IMR-90 (cell line): ENCODE measurements at regions not wholly inside any gene's neighbourhood (a gene's known extent, or its start where the extent isn't known, plus 50 kb on each side); places are given as distances from the start of the nearest gene placed in this dataset.

Source experiments
- ATAC-seq: fragments of 200-7000 bp; cut with Tn5 transposase; 2 replicates; pipeline ENCODE4 v1.9.1; 2020; ENCODE audit warnings: low read depth, mild to moderate bottlenecking, moderate library complexity
- BruUV-seq: library from RNA; stranded (reverse); fragments of 400-500 nt; replicated peaks from 2 replicates; lab custom pipeline; 2021; lab: Mats Ljungman, UMichigan
- CTCF ChIA-PET: fragments of 300-600 bp; formaldehyde crosslinking; extraction: SDS; loops from one replicate; lab custom pipeline; 2021; ENCODE audit warnings: antibody characterized with exemption; lab: Yijun Ruan, JAX
- POLR2A ChIA-PET: fragments of 300-600 bp; sonication (Branson Sonifier 250); formaldehyde crosslinking; loops from one replicate; lab custom pipeline; 2022; ENCODE audit warnings: antibody characterized with exemption; ENCODE audit not compliant: unreplicated experiment; lab: Charles Lee
- DNase-seq: peaks from one replicate; pipeline ENCODE4 v3.0.0; 2013
- H2AFZ ChIP-seq: replicated peaks from 2 replicates; pipeline ENCODE3; 2013; ENCODE audit warnings: low read length, mild to moderate bottlenecking; ENCODE audit not compliant: poor library complexity
- H2AK5ac ChIP-seq: 2 replicates; pipeline ENCODE4 v1.6.1; 2013; ENCODE audit warnings: low read depth, low read length, inconsistent platforms
- H2AK9ac ChIP-seq: replicated peaks from 2 replicates; pipeline ENCODE3; 2013; ENCODE audit warnings: mild to moderate bottlenecking, low read depth, low read length, moderate library complexity; ENCODE audit not compliant: poor library complexity
- H2BK120ac ChIP-seq: 2 replicates; pipeline ENCODE4 v1.6.1; 2013; ENCODE audit warnings: low read depth, low read length, inconsistent platforms
- H2BK15ac ChIP-seq: 3 replicates; pipeline ENCODE4 v1.6.1; 2013; ENCODE audit warnings: low read depth, low read length, inconsistent platforms
- H2BK20ac ChIP-seq: 2 replicates; pipeline ENCODE4 v1.6.1; 2013; ENCODE audit warnings: low read depth, mild to moderate bottlenecking, inconsistent platforms, low read length, moderate library complexity
- H2BK5ac ChIP-seq: 2 replicates; pipeline ENCODE4 v1.6.1; 2013; ENCODE audit warnings: mild to moderate bottlenecking, low read depth, low read length, inconsistent platforms; ENCODE audit not compliant: poor library complexity, severe bottlenecking
- H3K14ac ChIP-seq: replicated peaks from 2 replicates; pipeline ENCODE4 v1.6.1; 2013; ENCODE audit warnings: low read depth, low read length, inconsistent platforms
- H3K18ac ChIP-seq: 2 replicates; pipeline ENCODE4 v1.6.1; 2013; ENCODE audit warnings: low read depth, low read length, control low read depth
- H3K23ac ChIP-seq: 2 replicates; pipeline ENCODE4 v1.6.1; 2013; ENCODE audit warnings: low read depth, low read length, inconsistent platforms
- H3K27ac ChIP-seq: 2 replicates; pipeline ENCODE4 v1.5.1; 2013; ENCODE audit warnings: mild to moderate bottlenecking, control low read depth, low read length; ENCODE audit not compliant: insufficient read depth
- H3K27me3 ChIP-seq: 2 replicates; pipeline ENCODE4 v1.6.1; 2013; ENCODE audit warnings: low read length; ENCODE audit not compliant: control insufficient read depth, insufficient read depth
- H3K36me3 ChIP-seq: 2 replicates; pipeline ENCODE4 v1.6.1; 2013; ENCODE audit warnings: low read length, mixed read lengths; ENCODE audit not compliant: control insufficient read depth, insufficient read depth
- H3K4ac ChIP-seq: 2 replicates; pipeline ENCODE4 v1.6.1; 2013; ENCODE audit warnings: low read depth, low read length, inconsistent platforms
- H3K4me1 ChIP-seq: 2 replicates; pipeline ENCODE4 v1.6.1; 2013; ENCODE audit warnings: low read length, mixed read lengths; ENCODE audit not compliant: control insufficient read depth, insufficient read depth
- H3K4me2 ChIP-seq: 2 replicates; pipeline ENCODE4 v1.6.1; 2013; ENCODE audit warnings: low read depth, mild to moderate bottlenecking, control low read depth, low read length, moderate library complexity
- H3K4me3 ChIP-seq: 2 replicates; pipeline ENCODE4 v1.5.1; 2013; ENCODE audit warnings: low read depth, mild to moderate bottlenecking, control low read depth, low read length, moderate library complexity; ENCODE audit not compliant: insufficient read depth
- H3K56ac ChIP-seq: 2 replicates; pipeline ENCODE4 v1.6.1; 2013; ENCODE audit warnings: low read length, inconsistent platforms; ENCODE audit not compliant: insufficient read depth; ENCODE audit errors: extremely low read depth
- H3K79me1 ChIP-seq, 2 experiments: 2 replicates each; pipeline ENCODE4 v1.6.1; 2013; ENCODE audit warnings: low read length in 2 of 2, inconsistent platforms in 1 of 2, low read depth in 1 of 2
- H3K9ac ChIP-seq: 2 replicates; pipeline ENCODE4 v1.6.1; 2013; ENCODE audit warnings: low read depth, low read length, control low read depth
- H3K9me1 ChIP-seq: 2 replicates; pipeline ENCODE4 v1.6.1; 2013; ENCODE audit warnings: low read length, inconsistent platforms; ENCODE audit not compliant: insufficient read depth
- H3K9me3 ChIP-seq: 2 replicates; pipeline ENCODE4 v1.6.1; 2013; ENCODE audit warnings: low read length; ENCODE audit not compliant: control insufficient read depth, insufficient read depth
- H4K20me1 ChIP-seq: 2 replicates; pipeline ENCODE4 v1.6.1; 2013; ENCODE audit warnings: low read length, inconsistent platforms; ENCODE audit not compliant: insufficient read depth
- H4K5ac ChIP-seq: 2 replicates; pipeline ENCODE4 v1.6.1; 2013; ENCODE audit warnings: mild to moderate bottlenecking, low read depth, low read length, control low read depth
- H4K8ac ChIP-seq, 2 experiments: 2 replicates each; pipeline ENCODE4 v1.6.1; 2013; ENCODE audit warnings: low read depth in 2 of 2, low read length in 2 of 2, control low read depth in 1 of 2, inconsistent platforms in 1 of 2
- H4K91ac ChIP-seq: 2 replicates; pipeline ENCODE4 v1.6.1; 2013; ENCODE audit warnings: low read depth, low read length, inconsistent platforms; ENCODE audit not compliant: insufficient read depth
- BHLHE40 ChIP-seq: fragments of 150-350 bp; IDR thresholded peaks from 2 replicates; pipeline ENCODE4 v1.6.1; 2016; ENCODE audit warnings: mild to moderate bottlenecking, low read depth, low read length
- CHD1 ChIP-seq: IDR thresholded peaks from 2 replicates; pipeline ENCODE4 v1.6.1; 2012; ENCODE audit warnings: low read depth, low read length, improper control_type of control experiment
- MAFK ChIP-seq: IDR thresholded peaks from 2 replicates; pipeline ENCODE4 v1.6.1; 2012; ENCODE audit warnings: low read depth, low read length, improper control_type of control experiment
- MAZ ChIP-seq: IDR thresholded peaks from 2 replicates; pipeline ENCODE4 v1.6.1; 2012; ENCODE audit warnings: low read depth, mild to moderate bottlenecking, low read length, improper control_type of control experiment, moderate library complexity, borderline replicate concordance
- MXI1 ChIP-seq: IDR thresholded peaks from 2 replicates; pipeline ENCODE4 v1.6.1; 2012; ENCODE audit warnings: low read depth, mild to moderate bottlenecking, low read length, moderate library complexity, borderline replicate concordance
- NFE2L2 ChIP-seq: fragments of 150-350 bp; IDR thresholded peaks from 2 replicates; pipeline ENCODE4 v1.6.1; 2016; ENCODE audit warnings: low read depth, mild to moderate bottlenecking, low read length
- POLR2A ChIP-seq: IDR thresholded peaks from 2 replicates; pipeline ENCODE4 v1.6.1; 2012; ENCODE audit warnings: mild to moderate bottlenecking, low read depth, low read length
- RAD21 ChIP-seq: IDR thresholded peaks from 2 replicates; pipeline ENCODE4 v1.6.1; 2012; ENCODE audit warnings: low read length, improper control_type of control experiment
- RFX5 ChIP-seq: IDR thresholded peaks from 2 replicates; pipeline ENCODE4 v1.8.0; 2012; ENCODE audit warnings: low read depth, mild to moderate bottlenecking, low read length, moderate library complexity
- whole genome bisulfite sequencing, 2 experiments: methylation state at CpG; one replicate each; pipeline versions ENCODE4 v1.1.5 to v1.1.7; 2013; ENCODE audit warnings: missing lambda C conversion rate in 2 of 2; ENCODE audit not compliant: insufficient read length in 1 of 2; ENCODE audit errors: extremely low coverage in 2 of 2; 5-methylcytosine and 5-hydroxymethylcytosine counted together
- dilution Hi-C: fragments of 300-500 bp; cut with HindIII; formaldehyde crosslinking; loops from one replicate; pipeline ENCODE4 v1.14.3; 2018; ENCODE audit warnings: low sequenced_read_pairs; ENCODE audit not compliant: unreplicated experiment
- in situ Hi-C: fragments of 300-500 bp; cut with MboI; formaldehyde crosslinking; loops from 3 replicates; pipeline ENCODE4 v1.14.3; 2019; ENCODE audit warnings: low sequenced_read_pairs, inconsistent platforms, mixed read lengths
- intact Hi-C: fragments of 100-400 bp; cut with micrococcal nuclease; formaldehyde crosslinking; loops from 2 replicates; pipeline ENCODE4 v1.10.0; 2022

GRCh38 chr18:70709144-70709543 lies 420.3 kb downstream of the SOCS6 start:
- TF ChIP-seq MAZ (no peak), RFX5 (no peak), NFE2L2 (no peak), RAD21 (no peak), MAFK (no peak), POLR2A (no peak), BHLHE40 (no peak), CHD1 (no peak), MXI1 (no peak)
- no peak for DNase-seq
- Histone ChIP-seq H3K14ac (no peak overlapping the region), H4K5ac (no peak overlapping the region), H3K36me3 (no peaks in the 10 kb centered on the region), H2BK20ac (no peak overlapping the region), H2AFZ (no peak overlapping the region), H4K91ac (no peak overlapping the region), H3K4ac (no peak overlapping the region), H3K9me3 (0 out of 2 replicates have a peak, but pooled peaks cover 5% of the 10 kb centered on the region), H3K4me3 (no peak overlapping the region), H3K4me2 (no peak overlapping the region), H3K9me1 (no peaks in the 10 kb centered on the region), H2AK5ac (no peak overlapping the region), H2AK9ac (no peak overlapping the region), H2BK15ac (no peak overlapping the region), H2BK120ac (no peak overlapping the region), H2BK5ac (no peak overlapping the region), H4K8ac (no peak overlapping the region), H3K27ac (no peak overlapping the region), H4K20me1 (no peaks in the 10 kb centered on the region), H3K4me1 (no peaks in the 10 kb centered on the region), H3K18ac (no peak overlapping the region), H3K23ac (no peak overlapping the region), H3K27me3 (no peaks in the 10 kb centered on the region), H3K56ac (no peak overlapping the region), H3K9ac (no peak overlapping the region), H3K79me1 (no peaks in the 10 kb centered on the region)
- intact Hi-C loops (no loop called here), dilution Hi-C loops (no loop called here), in situ Hi-C loops (no loop called here)
- POLR2A ChIA-PET, result no interaction called here
- ATAC-seq, result no peak
- CTCF ChIA-PET, result no interaction called here
- 0% methylated on average over 1 of the region's 4 CpGs; no CpG with 5 or more reads in 1 of the 2 experiments for WGBS, 2 experiments
- no TSS peak for BruUV-seq
